ENCODE measurements at regions not wholly inside any gene's neighbourhood (a gene's known extent, or its start where the extent isn't known, plus 50 kb on each side); places are given as distances from the start of the nearest gene placed in this dataset.
A peak's percentile ranks its signal among the peaks of the same experiment; 100 is the strongest.
"Not testable (repeated sequence)": the region's sequence is repeated elsewhere in the genome, so short reads cannot be mapped to it uniquely, and the experiment has no call there.

DNA sequence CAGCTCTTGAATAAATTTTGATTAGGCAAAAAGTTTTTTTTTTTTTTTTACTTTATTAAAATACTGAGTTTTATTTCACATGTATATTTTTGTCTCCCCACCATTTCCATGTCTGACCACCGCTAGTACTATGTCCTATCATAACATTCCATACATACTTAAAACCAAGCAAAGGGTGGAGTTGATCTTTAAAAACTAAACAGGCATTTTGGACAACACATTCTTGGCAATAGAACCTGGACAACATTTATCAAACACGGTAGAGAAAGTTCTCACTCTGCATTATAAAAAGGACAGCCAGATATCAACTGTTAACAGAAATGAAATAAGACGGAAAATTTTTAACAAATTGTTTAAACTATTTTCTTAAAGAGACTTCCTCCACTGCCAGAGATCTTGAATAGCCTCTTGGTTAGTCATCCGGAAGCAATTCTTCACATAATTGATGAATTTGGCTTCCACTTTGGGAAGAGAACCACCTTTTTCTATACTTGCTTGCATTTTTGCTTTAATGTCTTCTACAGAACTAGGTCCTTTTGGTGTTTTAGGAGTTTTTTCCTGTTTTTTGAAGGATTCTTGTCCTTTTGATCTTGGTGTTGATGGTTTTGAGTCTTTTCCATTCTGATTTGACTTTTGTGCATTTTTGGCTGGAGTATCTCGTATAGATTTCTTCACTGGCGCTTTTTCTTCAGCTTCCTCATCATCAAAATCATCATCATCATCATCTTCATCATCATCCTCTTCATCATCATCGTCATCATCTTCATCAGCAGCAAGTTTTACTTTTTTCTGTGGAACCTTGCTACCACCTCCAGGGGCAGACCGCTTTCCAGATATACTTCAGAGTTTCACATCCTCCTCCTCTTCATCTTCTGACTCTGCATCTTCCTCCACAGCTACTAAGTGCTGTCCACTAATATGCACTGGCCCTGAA, 58.7 kb downstream of the POU5F2 start:
- H3K4me3 Mint-ChIP-seq; H3K36me3 ChIP-seq (ENCODE audit: control insufficient read depth, insufficient read depth, low read length); H3K4me3 ChIP-seq (ENCODE audit: low read depth, low read length); H3K4me1 ChIP-seq (ENCODE audit: control insufficient read depth, insufficient read depth, low read length, poor library complexity, severe bottlenecking); H3K4me1 Mint-ChIP-seq; H3K9me3 ChIP-seq (ENCODE audit: control insufficient read depth in 2 of 2, low read length in 2 of 2); ATAC-seq (ENCODE audit: low read depth in 2 of 2); H3K27me3 Mint-ChIP-seq; H3K27ac Mint-ChIP-seq; DNase-seq; H3K27me3 ChIP-seq (ENCODE audit: control insufficient read depth, insufficient read depth, low read length); H3K9me3 Mint-ChIP-seq; H3K27ac ChIP-seq (ENCODE audit: insufficient read depth, low read length, poor library complexity, severe bottlenecking): not testable (repeated sequence)
- H3K36me3 Mint-ChIP-seq = peaks cover 24% of the 10 kb centered on the region

DNA sequence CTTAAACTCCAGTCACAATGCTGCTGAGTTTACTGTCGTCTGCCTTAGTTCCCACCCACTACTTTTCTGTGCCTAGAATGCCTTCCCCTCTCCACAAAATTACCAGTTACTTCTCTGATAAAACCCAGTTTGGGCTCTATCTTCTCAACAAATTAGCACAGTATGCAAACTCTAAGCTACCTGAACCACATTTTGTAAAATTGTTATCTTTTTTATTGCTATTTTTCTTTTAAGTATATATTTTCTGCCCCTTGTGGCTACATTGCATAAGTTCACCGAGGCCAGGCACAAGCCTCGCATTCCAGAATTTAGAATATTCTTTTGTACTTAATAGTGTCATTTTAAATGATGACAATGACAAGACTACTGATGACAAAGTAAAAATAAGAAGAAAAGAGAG, 60.0 kb downstream of the POU5F2 start:
- H3K27me3 ChIP-seq (ENCODE audit: control insufficient read depth, insufficient read depth, low read length) = no peaks in the 10 kb centered on the region
- no peaks in the 10 kb centered on the region for H3K4me1 ChIP-seq (ENCODE audit: control insufficient read depth, insufficient read depth, low read length, poor library complexity, severe bottlenecking)
- Mint-ChIP-seq H3K36me3 (peaks cover 22% of the 10 kb centered on the region), H3K27ac (no peak overlapping the region), H3K4me3 (no peak overlapping the region), H3K9me3 (no peaks in the 10 kb centered on the region), H3K27me3 (no peaks in the 10 kb centered on the region), H3K4me1 (peaks cover 0 to 10% (median 0%) of the 10 kb centered on the region in 4 donors)
- no peak overlapping the region for H3K27ac ChIP-seq (ENCODE audit: insufficient read depth, low read length, poor library complexity, severe bottlenecking)
- H3K36me3 ChIP-seq (ENCODE audit: control insufficient read depth, insufficient read depth, low read length) = no peaks in the 10 kb centered on the region
- H3K4me3 ChIP-seq (ENCODE audit: low read depth, low read length) = no peak overlapping the region
- DNase-seq = no peak
- H3K9me3 ChIP-seq (ENCODE audit: control insufficient read depth in 2 of 2, low read length in 2 of 2) = no peaks in the 10 kb centered on the region
- no peak for ATAC-seq (ENCODE audit: low read depth in 2 of 2)

DNA sequence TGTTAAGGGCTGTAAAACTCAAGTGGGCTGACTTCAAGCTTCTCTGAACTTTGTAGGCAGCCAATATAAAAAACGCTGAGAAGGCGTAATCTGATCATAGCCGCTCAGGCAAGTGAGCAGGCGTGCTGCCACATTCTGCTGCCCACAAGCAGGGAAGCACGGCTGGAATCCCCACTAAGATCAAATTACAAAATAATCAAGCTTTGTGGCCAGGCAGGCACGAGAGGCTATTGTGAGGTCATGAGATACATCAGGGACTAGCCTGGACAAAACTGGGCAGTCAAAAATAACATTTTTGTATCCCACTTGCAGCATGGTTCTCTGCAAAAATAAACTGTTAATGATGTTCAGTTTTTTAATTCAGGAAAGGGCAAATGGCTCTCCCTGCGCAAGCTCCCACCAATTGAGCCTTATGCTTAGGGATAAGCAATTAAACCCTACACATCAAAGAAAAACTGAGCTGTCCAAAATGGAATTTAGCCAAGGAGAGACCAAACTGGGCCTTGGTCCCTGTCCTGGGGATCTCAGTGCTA, 64.0 kb downstream of the POU5F2 start:
- no peaks in the 10 kb centered on the region for H3K4me1 ChIP-seq (ENCODE audit: control insufficient read depth, insufficient read depth, low read length, poor library complexity, severe bottlenecking)
- DNase-seq (no peak), ATAC-seq (ENCODE audit: low read depth in 2 of 2) (no peak)
- H3K4me3 ChIP-seq (ENCODE audit: low read depth, low read length) = no peak overlapping the region
- no peaks in the 10 kb centered on the region for H3K27me3 ChIP-seq (ENCODE audit: control insufficient read depth, insufficient read depth, low read length)
- no peaks in the 10 kb centered on the region for H3K9me3 ChIP-seq (ENCODE audit: control insufficient read depth in 2 of 2, low read length in 2 of 2)
- H3K27me3 Mint-ChIP-seq = no peaks in the 10 kb centered on the region
- H3K27ac ChIP-seq (ENCODE audit: insufficient read depth, low read length, poor library complexity, severe bottlenecking) = no peak overlapping the region
- H3K4me1 Mint-ChIP-seq = peaks cover 0 to 16% (median 4%) of the 10 kb centered on the region in 4 donors
- no peak overlapping the region for H3K4me3 Mint-ChIP-seq
- H3K36me3 ChIP-seq (ENCODE audit: control insufficient read depth, insufficient read depth, low read length) = no peaks in the 10 kb centered on the region
- H3K9me3 Mint-ChIP-seq = no peaks in the 10 kb centered on the region
- H3K36me3 Mint-ChIP-seq = peaks cover 3% of the 10 kb centered on the region
- H3K27ac Mint-ChIP-seq = no peak overlapping the region

- Histone ChIP-seq H3K27ac (ENCODE audit: insufficient read depth, low read length, poor library complexity, severe bottlenecking) (no peak overlapping the region), H3K27me3 (ENCODE audit: control insufficient read depth, insufficient read depth, low read length) (no peaks in the 10 kb centered on the region), H3K36me3 (ENCODE audit: control insufficient read depth, insufficient read depth, low read length) (no peaks in the 10 kb centered on the region), H3K4me1 (ENCODE audit: control insufficient read depth, insufficient read depth, low read length, poor library complexity, severe bottlenecking) (no peaks in the 10 kb centered on the region), H3K9me3 (ENCODE audit: control insufficient read depth in 2 of 2, low read length in 2 of 2) (no peaks in the 10 kb centered on the region), H3K4me3 (ENCODE audit: low read depth, low read length) (no peak overlapping the region)
- H3K27ac Mint-ChIP-seq = no peak overlapping the region
- no peaks in the 10 kb centered on the region for H3K27me3 Mint-ChIP-seq
- ATAC-seq (ENCODE audit: low read depth in 2 of 2) (no peak), DNase-seq (no peak)
- peaks cover 3% of the 10 kb centered on the region for H3K36me3 Mint-ChIP-seq
- H3K4me3 Mint-ChIP-seq = no peak overlapping the region
- H3K4me1 Mint-ChIP-seq = peaks cover 0 to 15% (median 4%) of the 10 kb centered on the region in 4 donors
- H3K9me3 Mint-ChIP-seq = no peaks in the 10 kb centered on the region
These were observed 64.7 kb downstream of the POU5F2 start for GRCh38 chr5:93676704-93677103.

GRCh38 chr5:93675460-93676450, 65.6 kb downstream of the POU5F2 start:
- ATAC-seq (ENCODE audit: low read depth in 2 of 2) (no peak), DNase-seq (no peak)
- Mint-ChIP-seq H3K9me3 (no peaks in the 10 kb centered on the region), H3K27me3 (no peaks in the 10 kb centered on the region), H3K4me1 (peaks cover 0 to 15% (median 4%) of the 10 kb centered on the region in 4 donors), H3K27ac (no peak overlapping the region), H3K4me3 (no peak overlapping the region), H3K36me3 (peaks cover 3% of the 10 kb centered on the region)
- no peaks in the 10 kb centered on the region for H3K27me3 ChIP-seq (ENCODE audit: control insufficient read depth, insufficient read depth, low read length)
- H3K27ac ChIP-seq (ENCODE audit: insufficient read depth, low read length, poor library complexity, severe bottlenecking) = no peak overlapping the region
- no peaks in the 10 kb centered on the region for H3K36me3 ChIP-seq (ENCODE audit: control insufficient read depth, insufficient read depth, low read length)
- H3K4me1 ChIP-seq (ENCODE audit: control insufficient read depth, insufficient read depth, low read length, poor library complexity, severe bottlenecking) = no peaks in the 10 kb centered on the region
- H3K9me3 ChIP-seq (ENCODE audit: control insufficient read depth in 2 of 2, low read length in 2 of 2) = no peaks in the 10 kb centered on the region
- H3K4me3 ChIP-seq (ENCODE audit: low read depth, low read length) = no peak overlapping the region

DNA sequence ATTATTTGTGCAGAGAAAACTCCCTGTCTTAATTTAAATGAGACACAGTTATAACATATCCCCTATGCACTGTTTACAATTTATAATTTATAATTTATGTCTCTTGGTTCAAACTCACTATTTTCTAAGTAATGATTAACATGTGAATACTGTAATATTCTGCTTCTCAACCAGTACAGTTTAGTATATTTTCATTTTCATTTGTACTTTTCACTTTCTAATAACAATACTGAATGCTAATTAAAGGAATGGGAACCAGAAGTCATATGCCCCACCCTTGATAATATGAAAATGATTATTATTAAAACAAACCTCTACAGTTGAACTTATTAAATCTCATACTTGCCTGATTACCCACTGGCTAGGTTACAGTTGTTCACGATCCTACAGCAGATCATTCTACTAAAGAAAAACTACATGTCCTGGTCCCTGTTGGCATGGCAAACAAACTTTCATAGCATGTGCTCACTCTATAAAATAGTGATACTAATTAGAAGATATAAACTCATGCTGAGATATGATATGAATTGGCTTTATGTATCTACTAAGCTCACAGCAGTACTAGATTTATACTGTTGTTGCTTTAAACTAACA, 66.4 kb downstream of the POU5F2 start:
- H3K27ac Mint-ChIP-seq = no peak overlapping the region
- Histone ChIP-seq H3K27ac (ENCODE audit: insufficient read depth, low read length, poor library complexity, severe bottlenecking) (no peak overlapping the region), H3K36me3 (ENCODE audit: control insufficient read depth, insufficient read depth, low read length) (no peaks in the 10 kb centered on the region), H3K4me3 (ENCODE audit: low read depth, low read length) (no peak overlapping the region), H3K9me3 (ENCODE audit: control insufficient read depth in 2 of 2, low read length in 2 of 2) (no peaks in the 10 kb centered on the region), H3K4me1 (ENCODE audit: control insufficient read depth, insufficient read depth, low read length, poor library complexity, severe bottlenecking) (no peaks in the 10 kb centered on the region), H3K27me3 (ENCODE audit: control insufficient read depth, insufficient read depth, low read length) (no peaks in the 10 kb centered on the region)
- ATAC-seq (ENCODE audit: low read depth in 2 of 2) (no peak), DNase-seq (no peak)
- no peak overlapping the region for H3K4me3 Mint-ChIP-seq
- peaks cover 0 to 16% (median 4%) of the 10 kb centered on the region in 4 donors for H3K4me1 Mint-ChIP-seq
- no peaks in the 10 kb centered on the region for H3K9me3 Mint-ChIP-seq
- peaks cover 8% of the 10 kb centered on the region for H3K36me3 Mint-ChIP-seq
- H3K27me3 Mint-ChIP-seq = no peaks in the 10 kb centered on the region

DNA sequence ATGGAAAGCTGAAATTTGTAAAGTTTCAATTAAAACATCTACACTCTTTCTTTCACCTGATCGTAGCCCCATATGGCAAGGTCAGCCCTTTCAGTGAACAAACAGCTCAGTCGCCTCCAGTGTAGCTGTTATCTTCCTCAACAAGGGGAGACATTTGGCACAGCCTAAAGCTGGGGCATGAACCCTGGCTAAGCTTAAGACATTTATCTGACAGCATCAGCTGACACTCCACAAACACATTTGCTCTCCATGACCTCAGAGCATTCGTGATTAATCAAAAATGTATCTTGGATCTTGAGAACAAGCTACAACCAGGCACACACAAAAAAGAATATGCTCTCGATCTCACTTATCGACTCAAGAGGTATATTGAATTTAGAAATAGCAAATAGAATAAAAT, 67.3 kb downstream of the POU5F2 start:
- H3K36me3 Mint-ChIP-seq = peaks cover 11% of the 10 kb centered on the region
- Histone ChIP-seq H3K4me3 (ENCODE audit: low read depth, low read length) (no peak overlapping the region), H3K27me3 (ENCODE audit: control insufficient read depth, insufficient read depth, low read length) (no peaks in the 10 kb centered on the region), H3K36me3 (ENCODE audit: control insufficient read depth, insufficient read depth, low read length) (no peaks in the 10 kb centered on the region), H3K9me3 (ENCODE audit: control insufficient read depth in 2 of 2, low read length in 2 of 2) (no peaks in the 10 kb centered on the region), H3K4me1 (ENCODE audit: control insufficient read depth, insufficient read depth, low read length, poor library complexity, severe bottlenecking) (no peaks in the 10 kb centered on the region), H3K27ac (ENCODE audit: insufficient read depth, low read length, poor library complexity, severe bottlenecking) (no peak overlapping the region)
- DNase-seq (no peak), ATAC-seq (ENCODE audit: low read depth in 2 of 2) (no peak)
- peaks cover 0 to 17% (median 5%) of the 10 kb centered on the region in 4 donors for H3K4me1 Mint-ChIP-seq
- no peak overlapping the region for H3K4me3 Mint-ChIP-seq
- H3K27me3 Mint-ChIP-seq = no peaks in the 10 kb centered on the region
- H3K27ac Mint-ChIP-seq = peak overlapping the region in 1 of 3 donors; percentile 90
- H3K9me3 Mint-ChIP-seq = no peaks in the 10 kb centered on the region

All from CD4-positive, CD25-positive, alpha-beta regulatory T cell (primary cell).